SKM-1 treated with dmso at 0.1 percent for 144 hours (cell line): ENCODE measurements at regions not wholly inside any gene's neighbourhood (a gene's known extent, or its start where the extent isn't known, plus 50 kb on each side); places are given as distances from the start of the nearest gene placed in this dataset.

Experiments used
- DNase-seq: peaks from one replicate; lab custom pipeline; 2025; ENCODE audit not compliant: unreplicated experiment; lab: John Stamatoyannopoulos, UW

- no peak for DNase-seq
These were observed 831.5 kb upstream of the CELF4 start for GRCh38 chr18:38397094-38397493.

GRCh38 chr18:38386146-38386545 lies 820.5 kb upstream of the CELF4 start:
- DNase-seq: no peak

DNA sequence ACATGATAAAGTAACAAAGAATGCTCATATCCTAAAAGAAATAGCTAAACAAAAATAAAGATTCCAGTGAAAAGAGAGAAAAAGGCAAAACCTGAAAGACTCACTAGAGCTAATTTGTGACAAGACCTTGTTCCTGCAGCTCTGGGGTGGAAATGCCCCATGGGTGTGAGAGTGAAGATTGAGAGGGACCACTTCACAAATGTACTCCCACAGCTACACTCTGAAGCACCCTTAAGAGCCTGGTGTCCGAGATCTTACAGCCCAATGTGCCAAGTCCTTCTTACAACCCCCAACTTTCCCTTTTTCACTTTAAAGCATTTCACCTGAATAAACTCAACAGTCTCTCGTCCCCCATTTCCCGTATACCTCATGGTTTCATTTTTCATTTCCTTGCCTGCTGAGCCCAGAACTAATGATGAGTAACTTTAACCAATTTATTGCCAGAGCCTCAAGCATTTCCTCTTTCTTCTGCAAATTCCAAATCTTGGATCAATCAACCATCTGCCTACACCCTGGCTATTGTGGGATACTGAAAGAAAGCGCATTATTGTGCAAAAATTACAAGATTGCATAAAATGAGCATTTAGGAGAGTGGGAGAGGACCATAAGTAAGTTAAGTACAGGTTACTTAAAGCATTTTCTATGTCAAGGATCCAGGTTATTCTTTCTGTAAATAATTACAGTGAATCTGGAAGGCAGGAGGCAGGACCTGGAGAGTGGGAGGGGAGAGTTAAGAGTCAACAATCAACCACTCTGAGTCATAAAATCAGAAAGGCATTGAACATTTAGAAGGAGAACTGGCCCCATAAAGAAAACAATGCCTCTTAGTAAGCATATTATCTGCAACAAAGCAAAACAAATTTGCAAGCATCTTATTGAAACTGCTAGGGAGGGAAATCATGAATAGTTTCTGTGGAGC lies 804.4 kb upstream of the CELF4 start:
- no peak for DNase-seq

GRCh38 chr18:38368886-38369285 lies 803.3 kb upstream of the CELF4 start:
- no peak for DNase-seq

GRCh38 chr18:38368246-38368645 lies 802.6 kb upstream of the CELF4 start:
- DNase-seq: no peak

DNA sequence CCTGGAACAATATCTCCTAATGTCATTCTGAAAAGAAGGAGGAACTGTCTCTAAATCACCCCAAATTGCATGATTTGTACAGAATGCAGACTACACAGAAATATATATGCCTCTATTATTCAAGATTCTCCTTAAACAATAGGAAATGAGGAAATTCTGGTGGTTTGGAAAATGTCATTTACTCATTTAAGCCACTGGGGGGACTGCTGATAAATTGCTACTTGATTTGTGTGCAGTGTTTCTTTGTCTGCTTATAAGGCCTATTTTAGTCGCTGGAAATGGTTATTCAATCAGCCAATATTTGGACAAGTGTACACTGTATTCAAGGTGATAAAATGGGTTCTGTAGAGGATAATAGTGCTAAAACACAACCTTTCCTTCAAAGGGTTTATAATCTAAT lies 801.9 kb upstream of the CELF4 start:
- peak; percentile 5 for DNase-seq

GRCh38 chr18:38362286-38362792 lies 796.7 kb upstream of the CELF4 start:
- no peak for DNase-seq

DNA sequence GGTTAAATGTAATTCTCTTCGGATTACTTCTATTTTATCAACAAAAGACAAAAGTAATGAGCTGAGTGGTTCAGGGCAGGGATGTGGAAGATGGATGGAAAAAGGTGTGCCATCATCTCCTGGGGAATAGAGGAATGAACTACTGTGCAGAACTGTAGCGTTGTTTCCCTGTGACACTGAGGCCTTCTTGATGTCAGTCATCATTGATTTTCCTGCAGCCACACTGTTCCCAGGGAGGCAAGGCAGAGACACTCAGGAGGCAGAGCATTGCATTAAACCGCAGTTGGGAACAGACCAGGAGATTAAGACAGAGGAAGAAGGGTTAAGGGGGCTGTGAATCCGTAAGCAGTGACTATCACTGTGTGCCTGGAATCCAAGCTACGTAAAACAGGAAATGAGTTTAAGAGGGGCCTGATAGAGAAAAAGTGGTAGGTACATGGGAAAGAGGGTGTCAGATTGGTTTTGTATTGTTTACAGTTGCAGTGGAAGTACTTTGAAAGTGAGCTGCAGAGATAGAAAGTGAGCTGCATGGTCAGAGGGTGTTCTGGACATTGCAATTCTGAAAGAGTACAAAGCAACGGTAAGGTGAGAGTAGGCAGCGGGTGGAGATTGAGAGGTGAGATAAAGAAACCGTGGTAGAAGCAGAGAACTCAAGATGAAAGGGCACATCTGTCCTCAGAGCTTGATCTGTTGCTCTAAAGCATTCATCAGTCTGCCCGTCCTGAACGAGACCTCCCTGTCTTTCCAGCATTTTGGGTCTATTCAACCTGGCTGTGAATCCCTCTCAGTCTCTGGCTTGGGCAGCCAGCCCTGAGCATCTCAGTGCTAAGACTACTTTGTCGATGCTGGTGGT lies 793.4 kb upstream of the CELF4 start:
- no peak for DNase-seq

- no peak for DNase-seq
These were observed 787.6 kb upstream of the CELF4 start for GRCh38 chr18:38353149-38353548.

- no peak for DNase-seq
These were observed 784.5 kb upstream of the CELF4 start for GRCh38 chr18:38350141-38350540.

GRCh38 chr18:38330573-38330972 lies 765.0 kb upstream of the CELF4 start:
- no peak for DNase-seq

GRCh38 chr18:38329145-38329544 lies 763.5 kb upstream of the CELF4 start:
- DNase-seq: no peak

- DNase-seq: no peak
These were observed 756.6 kb upstream of the CELF4 start for GRCh38 chr18:38322206-38322605.

GRCh38 chr18:38321262-38321661 lies 755.7 kb upstream of the CELF4 start:
- no peak for DNase-seq

DNA sequence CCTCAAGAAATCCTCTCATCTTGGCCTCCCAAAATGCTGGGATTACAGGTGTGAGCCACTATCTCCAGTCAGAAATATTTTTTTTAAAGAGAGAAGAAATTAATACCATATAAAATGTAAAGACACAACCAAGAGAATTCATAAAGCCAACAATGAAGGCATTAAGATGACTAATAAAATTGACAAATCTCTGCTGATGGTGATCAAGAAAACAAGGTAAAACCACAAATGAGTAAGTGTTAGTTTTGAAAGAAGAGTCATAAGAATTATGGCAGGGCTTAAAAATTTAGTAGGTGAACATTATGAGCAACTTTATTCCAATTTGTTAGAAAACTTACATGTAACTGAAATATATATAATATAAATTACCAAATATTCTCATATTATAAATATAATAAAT lies 752.8 kb upstream of the CELF4 start:
- DNase-seq: no peak

DNA sequence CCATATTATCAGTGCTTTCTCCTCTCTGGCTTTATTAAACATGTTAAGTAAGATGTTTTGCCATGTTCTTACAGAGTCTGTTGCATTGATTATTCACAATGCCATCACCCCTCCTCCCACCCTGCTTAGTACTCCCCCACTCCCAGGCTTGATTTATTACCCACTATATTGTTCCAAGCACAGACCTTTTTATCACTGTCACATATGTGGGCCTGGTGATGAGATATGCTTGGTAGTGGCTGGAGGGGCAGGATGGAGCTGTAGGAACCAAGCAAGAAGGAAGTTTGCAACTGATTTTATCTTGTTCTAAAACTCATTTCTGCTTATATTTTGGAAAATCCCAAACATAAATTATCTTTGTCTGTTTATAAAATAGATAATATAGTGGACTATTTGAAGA lies 748.2 kb upstream of the CELF4 start:
- no peak for DNase-seq

- no peak for DNase-seq
These were observed 746.9 kb upstream of the CELF4 start for GRCh38 chr18:38312532-38312931.

DNA sequence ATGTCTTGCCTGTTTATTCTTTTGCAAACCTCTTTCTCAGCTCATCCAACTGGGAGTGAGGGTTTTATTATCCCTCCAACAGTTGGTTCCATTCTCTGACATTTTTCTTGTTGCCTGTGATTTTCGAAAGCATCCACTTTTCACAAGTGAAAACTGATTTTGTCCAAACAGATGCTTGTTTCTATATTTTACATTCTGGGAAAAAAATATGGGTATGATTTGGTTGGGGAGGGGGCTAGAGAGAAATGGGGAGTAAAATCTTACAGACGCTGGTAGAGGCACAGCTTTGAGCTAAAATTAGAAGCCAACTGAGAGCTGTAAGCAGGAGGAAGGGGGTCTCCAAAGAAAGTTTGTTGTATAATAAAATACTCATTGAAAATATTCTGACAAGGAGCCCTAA lies 745.3 kb upstream of the CELF4 start:
- DNase-seq: no peak

DNA sequence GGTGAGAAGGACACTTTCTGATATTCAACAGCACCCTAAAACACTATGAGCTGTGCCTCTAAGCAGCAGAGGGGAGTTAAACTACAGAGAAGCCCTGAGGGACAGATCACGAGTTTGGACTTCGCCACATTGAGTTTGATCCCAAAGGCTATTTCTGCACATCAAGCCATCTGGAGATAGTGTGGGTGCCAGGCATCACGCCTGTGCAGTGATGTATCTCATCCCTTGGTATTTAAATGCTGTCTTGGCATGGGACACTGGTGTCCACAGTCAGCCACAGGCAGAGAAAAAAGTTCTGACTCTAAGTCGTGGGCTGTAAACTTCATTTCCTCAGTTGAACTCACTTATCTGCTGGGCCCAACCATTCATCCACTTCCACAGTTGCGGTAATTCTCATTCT lies 742.3 kb upstream of the CELF4 start:
- DNase-seq: no peak

DNA sequence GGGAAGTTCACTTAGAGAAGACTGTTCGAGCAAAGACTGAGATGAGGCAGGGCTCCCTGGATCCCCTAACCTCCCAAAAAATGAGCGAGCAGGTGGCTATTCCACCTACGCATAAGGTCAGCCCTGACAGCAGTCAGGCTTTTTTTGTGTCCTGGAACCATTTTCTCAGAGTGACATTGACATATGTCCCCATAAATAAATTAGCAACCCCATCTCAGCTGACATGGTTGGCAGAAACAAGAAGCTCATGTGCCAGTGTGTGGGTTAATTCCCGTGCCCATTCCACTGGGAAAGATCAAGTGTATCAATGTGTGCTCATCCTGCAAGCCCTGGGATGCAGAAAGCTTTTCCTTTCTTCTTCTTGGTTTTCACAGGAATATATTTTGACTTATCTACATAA lies 740.4 kb upstream of the CELF4 start:
- no peak for DNase-seq

- no peak for DNase-seq
These were observed 736.0 kb upstream of the CELF4 start for GRCh38 chr18:38301621-38302020.

DNA sequence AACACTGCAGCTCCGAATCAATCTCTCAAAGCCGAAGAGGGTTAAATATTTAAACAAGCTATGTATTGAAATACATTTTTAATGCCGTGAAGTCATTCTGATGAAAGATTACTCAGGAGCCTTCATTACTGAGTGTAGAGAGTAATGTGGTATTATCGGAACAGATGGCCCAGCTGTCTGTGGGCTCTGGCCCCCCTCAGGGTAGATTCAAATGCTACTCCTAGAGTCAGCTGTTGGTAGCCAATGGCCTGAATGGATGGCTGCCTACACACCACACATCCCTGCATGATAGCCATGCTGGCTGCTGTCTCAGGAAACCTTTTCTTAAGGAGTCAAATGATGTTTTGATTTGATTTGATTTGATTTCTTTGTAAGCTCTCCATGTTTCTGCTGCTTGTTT lies 732.3 kb upstream of the CELF4 start:
- DNase-seq: no peak
